Skeletal muscle cell (primary cell): ENCODE measurements at regions not wholly inside any gene's neighbourhood (a gene's known extent, or its start where the extent isn't known, plus 50 kb on each side); places are given as distances from the start of the nearest gene placed in this dataset.
"Not testable (repeated sequence)": the region's sequence is repeated elsewhere in the genome, so short reads cannot be mapped to it uniquely, and the experiment has no call there.

ENCODE experiments used
- DNase-seq: peaks from one replicate; pipeline ENCODE4 v3.0.0-alpha.2; 2010; ENCODE audit warnings: low read depth
- H3K4me3 ChIP-seq: 2 replicates; pipeline ENCODE4 v1.5.1; 2011; ENCODE audit warnings: low read depth, mild to moderate bottlenecking, control low read depth, low read length, moderate library complexity

- not testable (repeated sequence) for H3K4me3 ChIP-seq, DNase-seq
These were observed 127.1 kb upstream of the SGCG start for GRCh38 chr13:23053711-23054110.

GRCh38 chr13:23059173-23059572 is 121.6 kb upstream of the SGCG start:
- no peak for DNase-seq

GRCh38 chr13:23060959-23061358 is 119.8 kb upstream of the SGCG start:
- no peak for DNase-seq
- H3K4me3 ChIP-seq: no peak overlapping the region

More at GRCh38 chr13:23059173-23059572, 121.6 kb upstream of the SGCG start:
- no peak overlapping the region for H3K4me3 ChIP-seq

DNA sequence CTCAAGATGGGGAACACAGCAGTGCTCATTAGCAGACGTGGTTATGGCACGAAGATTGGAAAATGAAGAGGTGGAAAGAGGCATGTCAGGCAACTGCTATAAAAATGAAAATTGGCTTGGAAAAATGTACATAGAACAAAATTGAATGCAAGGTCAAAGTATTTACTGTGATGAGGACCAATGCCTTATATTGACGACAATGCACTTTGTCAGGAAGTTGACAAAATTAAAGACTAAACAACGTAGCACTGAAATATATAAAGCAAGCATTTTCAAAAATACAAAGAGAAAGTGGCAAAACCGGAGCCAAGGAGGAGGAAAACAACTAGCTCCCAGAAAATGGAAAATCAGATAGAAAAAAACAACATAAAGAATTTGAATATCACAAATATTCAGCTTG is 113.7 kb upstream of the SGCG start:
- H3K4me3 ChIP-seq: no peak overlapping the region
- DNase-seq: no peak

DNA sequence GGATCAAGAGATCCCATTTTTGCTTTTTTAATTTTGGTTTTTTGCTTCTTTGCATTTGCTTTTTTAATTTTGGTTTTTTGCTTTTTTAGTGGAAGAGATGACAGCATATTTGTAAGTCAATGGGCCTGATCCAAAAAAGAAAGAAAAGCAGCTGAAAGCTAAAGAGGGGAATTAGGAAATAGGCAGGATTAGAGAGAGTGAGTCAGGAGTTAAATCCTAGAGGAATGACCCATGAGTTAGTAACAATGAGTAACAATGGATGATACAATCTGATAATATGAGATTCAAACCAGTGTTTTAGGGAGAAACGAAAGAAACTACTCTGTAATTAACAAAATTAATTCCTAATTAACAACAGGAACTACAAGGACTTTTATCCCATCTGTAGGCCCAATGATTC is 111.2 kb upstream of the SGCG start:
- peak; percentile 51 for DNase-seq

DNA sequence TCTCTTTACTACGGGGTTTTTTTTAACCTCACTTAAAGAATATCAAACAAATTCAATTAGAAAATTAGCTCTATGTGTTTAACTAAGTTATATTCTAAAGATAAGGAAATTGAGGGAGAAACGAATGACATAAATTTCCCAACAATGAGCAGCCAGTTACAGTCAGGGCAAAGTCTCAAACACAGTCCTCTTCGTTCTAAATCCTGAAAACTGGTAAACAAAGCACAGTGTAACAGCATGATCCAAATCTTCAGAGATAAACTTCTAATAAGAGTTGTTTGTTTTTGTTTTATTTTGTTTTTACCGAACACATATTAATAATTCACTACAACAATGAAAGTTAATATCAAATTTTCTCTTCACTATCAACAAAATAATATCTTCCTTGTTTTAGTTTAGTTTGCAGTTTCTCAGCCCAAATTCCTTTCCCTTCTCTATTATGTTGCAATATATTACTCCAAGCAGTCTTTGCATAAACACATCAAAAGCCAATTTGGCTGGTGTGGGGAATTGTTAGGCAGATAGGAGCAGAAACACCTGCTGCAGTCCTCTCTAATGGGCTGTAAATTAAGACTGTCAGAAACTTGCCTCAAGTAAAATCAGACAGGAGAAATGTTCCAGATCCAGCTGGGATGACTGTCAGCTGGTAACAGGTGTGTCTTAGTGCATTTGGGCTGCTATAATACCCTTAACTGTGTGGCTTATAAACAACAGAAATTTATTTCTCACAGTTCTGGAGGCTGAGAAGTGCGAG is 106.5 kb upstream of the SGCG start:
- DNase-seq: peak; percentile 11
- no peak overlapping the region for H3K4me3 ChIP-seq

More for the DNA sequence above, 111.2 kb upstream of the SGCG start:
- H3K4me3 ChIP-seq: no peak overlapping the region

- no peak overlapping the region for H3K4me3 ChIP-seq
These were observed 99.6 kb upstream of the SGCG start for GRCh38 chr13:23081220-23081619.

DNA sequence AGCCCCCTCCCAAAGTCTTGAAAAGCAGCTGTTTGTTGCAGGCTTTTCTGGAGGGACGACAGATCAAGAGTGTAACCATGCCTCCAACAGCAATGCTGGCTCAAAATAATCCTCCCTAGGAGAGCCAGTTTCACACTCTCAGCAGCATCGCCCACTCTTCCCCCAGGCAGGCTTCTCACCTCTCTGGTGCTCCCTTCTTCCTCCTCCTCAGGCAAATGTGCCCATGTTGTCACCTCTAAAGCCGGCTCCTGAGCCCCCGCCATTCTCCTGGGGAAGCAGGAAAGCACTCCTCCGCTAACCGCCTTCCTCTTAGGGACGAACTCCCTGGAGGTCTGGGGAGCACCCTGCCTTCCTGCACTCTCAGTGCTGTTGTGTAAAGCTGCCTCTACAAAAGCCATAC is 98.9 kb upstream of the SGCG start:
- DNase-seq: no peak
- H3K4me3 ChIP-seq: no peak overlapping the region

More at GRCh38 chr13:23081220-23081619, 99.6 kb upstream of the SGCG start:
- no peak for DNase-seq

- no peak overlapping the region for H3K4me3 ChIP-seq
- DNase-seq: no peak
These were observed 93.7 kb upstream of the SGCG start for GRCh38 chr13:23086968-23087623.

- no peak for DNase-seq
- H3K4me3 ChIP-seq: no peak overlapping the region
These were observed 92.9 kb upstream of the SGCG start for GRCh38 chr13:23087880-23088279.

DNA sequence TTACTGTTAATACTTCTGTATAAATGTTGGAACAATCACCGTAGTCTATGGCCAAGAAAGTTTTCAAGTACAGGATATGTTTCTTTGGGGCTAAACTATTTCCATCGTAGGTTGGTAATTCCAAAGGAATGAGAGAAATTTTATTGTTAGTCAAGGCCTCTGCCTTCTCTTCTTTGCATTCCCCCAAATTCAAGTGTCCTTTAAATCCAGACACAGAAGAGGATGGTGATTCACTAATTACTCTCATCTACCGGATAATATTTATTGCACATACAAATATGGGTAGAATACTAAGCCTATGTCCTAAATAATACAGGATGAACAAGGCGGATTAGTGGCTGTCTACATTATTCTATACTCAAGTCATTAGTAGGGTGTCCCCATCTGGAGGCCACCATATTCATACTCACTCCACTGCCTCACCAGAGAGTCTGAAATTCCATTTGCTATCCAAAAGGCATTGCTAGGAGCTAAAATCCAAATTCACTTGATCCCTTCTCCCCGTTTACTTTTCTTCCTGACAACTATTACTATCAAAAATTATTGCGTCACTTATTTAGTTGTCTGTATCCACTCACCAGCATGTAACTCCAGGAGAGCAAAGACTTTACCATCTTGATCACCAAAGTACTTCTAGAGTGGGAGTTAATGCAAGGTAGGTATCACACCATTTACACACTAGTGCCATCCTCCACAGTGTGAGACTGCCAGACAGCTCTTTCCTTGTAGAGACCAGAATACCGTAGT is 82.4 kb upstream of the SGCG start:
- H3K4me3 ChIP-seq: no peak overlapping the region
- DNase-seq: no peak

GRCh38 chr13:23105051-23105450 is 75.7 kb upstream of the SGCG start:
- H3K4me3 ChIP-seq: no peak overlapping the region

GRCh38 chr13:23107665-23108064 is 73.1 kb upstream of the SGCG start:
- H3K4me3 ChIP-seq: no peak overlapping the region
- no peak for DNase-seq

More at GRCh38 chr13:23105051-23105450, 75.7 kb upstream of the SGCG start:
- DNase-seq: no peak

- DNase-seq: no peak
- no peak overlapping the region for H3K4me3 ChIP-seq
These were observed 61.6 kb upstream of the SGCG start for GRCh38 chr13:23119131-23119530.

GRCh38 chr13:23127540-23127939 is 53.2 kb upstream of the SGCG start:
- not testable (repeated sequence) for H3K4me3 ChIP-seq, DNase-seq

DNA sequence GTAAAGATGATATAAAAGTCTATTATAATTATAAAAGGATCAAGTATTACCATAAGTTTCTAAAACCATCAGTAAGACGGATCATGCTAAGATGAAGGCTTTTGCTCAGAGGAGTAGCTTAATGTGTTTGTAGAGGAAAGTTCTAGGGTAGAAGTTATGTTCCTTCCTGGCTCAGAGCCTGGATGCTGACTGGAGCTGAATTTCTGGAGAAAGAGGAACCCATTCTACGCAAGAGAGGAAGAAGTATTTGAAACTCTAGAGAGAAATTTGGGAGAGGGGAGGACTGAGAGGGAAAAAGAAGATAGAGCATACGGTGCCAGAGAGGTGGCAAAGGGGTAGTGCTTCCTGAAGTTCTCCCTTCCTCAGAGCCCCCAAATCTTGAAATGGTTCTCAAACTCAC is 51.4 kb upstream of the SGCG start:
- no peak for DNase-seq
- H3K4me3 ChIP-seq: no peak overlapping the region
